SK-N-SH (cell line): ENCODE measurements at regions not wholly inside any gene's neighbourhood (a gene's known extent, or its start where the extent isn't known, plus 50 kb on each side); places are given as distances from the start of the nearest gene placed in this dataset.

Experiments
- CTCF ChIA-PET: fragments of 300-600, 350-600 bp; formaldehyde crosslinking; extraction: SDS; loops from one replicate; lab custom pipeline; 2021; lab: Yijun Ruan, JAX
- POLR2A ChIA-PET: fragments of 350-600 bp; sonication (Branson Sonifier 250); formaldehyde crosslinking; extraction: SDS; loops from one replicate; lab custom pipeline; 2020; ENCODE audit warnings: antibody characterized with exemption, inconsistent platforms; lab: Yijun Ruan, JAX
- DNase-seq: peaks from one replicate; pipeline ENCODE4 v3.0.0; 2012
- H2AFZ ChIP-seq: fragments of 200-600 bp; sonication (generic); 2 replicates; pipeline ENCODE4 v1.8.1; 2016; ENCODE audit warnings: antibody characterized with exemption, mild to moderate bottlenecking, low read depth
- H3F3A ChIP-seq: fragments of 200-600 bp; sonication (generic); replicated peaks from 2 replicates; pipeline ENCODE3; 2016; ENCODE audit warnings: antibody characterized with exemption, mild to moderate bottlenecking; ENCODE audit not compliant: insufficient read depth
- H3K27ac ChIP-seq, 2 experiments: fragments of 200-500 bp in 1 of 2; fragments of 200-600 bp in 1 of 2; sonication (Bioruptor generic) in 1 of 2; sonication (generic), shearing (Covaris generic) in 1 of 2; 2 replicates each; pipeline versions ENCODE4 v1.5.1 to v1.6.1; 2014 to 2016; ENCODE audit warnings: low read depth in 2 of 2, inconsistent platforms in 1 of 2, low read length in 1 of 2, mild to moderate bottlenecking in 1 of 2, mixed read lengths in 1 of 2
- H3K27me3 ChIP-seq: fragments of 200-600 bp; sonication (generic), shearing (Covaris generic); 2 replicates; pipeline ENCODE4 v1.6.1; 2016; ENCODE audit warnings: mixed run types; ENCODE audit not compliant: insufficient read depth
- H3K36me3 ChIP-seq, 2 experiments: fragments of 200-500 bp in 1 of 2; fragments of 200-600 bp in 1 of 2; sonication (Bioruptor generic) in 1 of 2; sonication (generic) in 1 of 2; replicated peaks in 1 of 2; 2 replicates each; pipeline versions ENCODE3 to v1.5.1; 2014 to 2016; ENCODE audit warnings: low read length in 1 of 2, mild to moderate bottlenecking in 1 of 2; ENCODE audit not compliant: insufficient read depth in 2 of 2, control insufficient read depth in 1 of 2
- H3K4me1 ChIP-seq, 2 experiments: fragments of 200-500 bp in 1 of 2; fragments of 200-600 bp in 1 of 2; sonication (Bioruptor generic) in 1 of 2; sonication (generic), shearing (Covaris generic) in 1 of 2; 2 replicates each; pipeline versions ENCODE4 v1.5.1 to v1.6.1; 2014 to 2016; ENCODE audit warnings: low read depth in 1 of 2, low read length in 1 of 2, mixed run types in 1 of 2; ENCODE audit not compliant: insufficient read depth in 2 of 2, control insufficient read depth in 1 of 2
- H3K4me2 ChIP-seq: fragments of 200-600 bp; sonication (generic), shearing (Covaris generic); 2 replicates; pipeline ENCODE4 v1.6.1; 2017; ENCODE audit warnings: mixed run types
- H3K4me3 ChIP-seq, 2 experiments: fragments of 200-500 bp in 1 of 2; fragments of 200-600 bp in 1 of 2; sonication (Bioruptor generic) in 1 of 2; sonication (generic), shearing (Covaris generic) in 1 of 2; 2 replicates each; pipeline versions ENCODE4 v1.5.1 to v1.8.1; 2014 to 2016; ENCODE audit warnings: low read depth in 2 of 2, inconsistent platforms in 1 of 2, low read length in 1 of 2, mild to moderate bottlenecking in 1 of 2, mixed read lengths in 1 of 2, moderate library complexity in 1 of 2
- H3K79me2 ChIP-seq: fragments of 200-600 bp; sonication (generic); 2 replicates; pipeline ENCODE4 v1.8.1; 2017; ENCODE audit warnings: mild to moderate bottlenecking; ENCODE audit not compliant: insufficient read depth
- H3K9ac ChIP-seq: fragments of 200-600 bp; sonication (generic); 2 replicates; pipeline ENCODE4 v1.6.1; 2017; ENCODE audit warnings: mixed run types
- H3K9me2 ChIP-seq: fragments of 200-600 bp; sonication (generic); 2 replicates; pipeline ENCODE4 v1.6.1; 2017; ENCODE audit warnings: mixed run types
- H3K9me3 ChIP-seq: fragments of 200-600 bp; sonication (generic); 2 replicates; pipeline ENCODE4 v1.6.1; 2017; ENCODE audit warnings: mixed run types, mild to moderate bottlenecking, moderate library complexity
- H4K20me1 ChIP-seq: fragments of 200-600 bp; sonication (generic); 2 replicates; pipeline ENCODE4 v1.6.1; 2017; ENCODE audit warnings: mild to moderate bottlenecking, mixed run types; ENCODE audit not compliant: insufficient read depth
- ELF1 ChIP-seq: IDR thresholded peaks from 2 replicates; pipeline ENCODE4 v1.4.0; 2012
- EZH2phosphoT487 ChIP-seq: fragments of 200-600 bp; sonication (generic); IDR thresholded peaks from 2 replicates; pipeline ENCODE4 v1.6.1; 2017; ENCODE audit warnings: low read depth, mixed run types, mild to moderate bottlenecking, antibody characterized with exemption, moderate library complexity, borderline replicate concordance
- MEF2A ChIP-seq: IDR thresholded peaks from 2 replicates; pipeline ENCODE4 v1.4.0; 2012; ENCODE audit warnings: low read depth, borderline replicate concordance
- MXI1 ChIP-seq: IDR thresholded peaks from 2 replicates; pipeline ENCODE4 v1.6.1; 2012; ENCODE audit warnings: mild to moderate bottlenecking, low read depth, low read length, improper control_type of control experiment
- RAD21 ChIP-seq: IDR thresholded peaks from 2 replicates; pipeline ENCODE4 v1.6.1; 2012; ENCODE audit warnings: mild to moderate bottlenecking, low read length
- RCOR1 ChIP-seq: fragments of 150-350 bp; IDR thresholded peaks from 2 replicates; pipeline ENCODE4 v1.6.1; 2017; ENCODE audit warnings: antibody characterized with exemption, low read length
- RFX5 ChIP-seq: IDR thresholded peaks from 2 replicates; pipeline ENCODE4 v1.6.1; 2012; ENCODE audit warnings: mild to moderate bottlenecking, improper control_type of control experiment, low read length
- SMC3 ChIP-seq: IDR thresholded peaks from 2 replicates; pipeline ENCODE4 v1.6.1; 2012; ENCODE audit warnings: low read depth, low read length, improper control_type of control experiment
- WGBS: methylation state at CpG from one replicate; pipeline ENCODE4 v1.1.6; 2017; ENCODE audit warnings: low lambda C conversion rate; 5-methylcytosine and 5-hydroxymethylcytosine counted together
- TF ChIP-seq, protein P1 (sequence below): IDR thresholded peaks from 2 replicates; pipeline ENCODE4 v1.6.1; 2012; ENCODE audit warnings: mild to moderate bottlenecking, low read depth, low read length, moderate library complexity
- TF ChIP-seq, protein P2 (sequence below): fragments of 200-600 bp; sonication (generic); IDR thresholded peaks from 2 replicates; pipeline ENCODE4 v1.6.1; 2017; ENCODE audit warnings: antibody characterized with exemption, mild to moderate bottlenecking, moderate library complexity
- TF ChIP-seq, protein P3 (sequence below): IDR thresholded peaks from 2 replicates; pipeline ENCODE4; 2012

DNA sequence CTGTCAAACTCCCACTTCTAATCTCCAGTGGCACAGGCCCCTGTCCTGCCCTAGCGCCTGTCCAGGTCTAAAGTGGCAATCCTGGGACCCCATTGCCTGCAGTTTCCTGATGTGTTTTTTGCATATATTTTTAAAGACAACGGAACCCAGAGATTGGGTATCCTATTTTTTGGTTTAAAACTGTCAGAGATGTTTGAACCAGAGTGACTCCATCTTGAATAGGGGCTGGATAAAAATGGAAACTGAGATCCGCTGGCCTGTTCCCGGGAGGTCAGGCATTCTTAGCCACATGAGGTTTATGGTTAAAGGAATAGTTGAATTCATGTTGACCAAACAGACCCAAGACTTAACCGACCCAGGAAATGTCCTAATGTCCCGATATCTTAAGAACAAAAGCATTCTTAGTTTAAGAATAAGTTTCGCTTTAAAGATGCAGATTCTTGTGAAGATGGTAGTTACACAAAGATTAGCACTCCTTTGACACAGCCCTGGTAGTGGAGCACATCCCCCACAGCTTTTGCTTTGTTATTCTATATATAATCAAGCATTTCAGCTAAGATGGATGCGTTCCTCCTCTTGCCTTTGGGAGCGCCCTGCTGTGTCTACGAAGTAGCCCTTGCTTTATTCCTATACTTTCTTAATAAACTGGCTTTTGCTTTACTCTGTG, 332.1 kb downstream of the UQCRFS1 start:
- no peaks in the 10 kb centered on the region for H3K4me1 ChIP-seq
- WGBS: 14% methylated on average over 10 of the region's 10 CpGs
- H3K9me2 ChIP-seq: no peaks in the 10 kb centered on the region
- H4K20me1 ChIP-seq: no peaks in the 10 kb centered on the region
- H3K36me3 ChIP-seq: no peaks in the 10 kb centered on the region
- no peak overlapping the region for H3K4me3 ChIP-seq
- no peak for TF ChIP-seq MEF2A
- TF ChIP-seq MXI1: no peak
- TF ChIP-seq SMC3: no peak
- TF ChIP-seq, protein P1, sequence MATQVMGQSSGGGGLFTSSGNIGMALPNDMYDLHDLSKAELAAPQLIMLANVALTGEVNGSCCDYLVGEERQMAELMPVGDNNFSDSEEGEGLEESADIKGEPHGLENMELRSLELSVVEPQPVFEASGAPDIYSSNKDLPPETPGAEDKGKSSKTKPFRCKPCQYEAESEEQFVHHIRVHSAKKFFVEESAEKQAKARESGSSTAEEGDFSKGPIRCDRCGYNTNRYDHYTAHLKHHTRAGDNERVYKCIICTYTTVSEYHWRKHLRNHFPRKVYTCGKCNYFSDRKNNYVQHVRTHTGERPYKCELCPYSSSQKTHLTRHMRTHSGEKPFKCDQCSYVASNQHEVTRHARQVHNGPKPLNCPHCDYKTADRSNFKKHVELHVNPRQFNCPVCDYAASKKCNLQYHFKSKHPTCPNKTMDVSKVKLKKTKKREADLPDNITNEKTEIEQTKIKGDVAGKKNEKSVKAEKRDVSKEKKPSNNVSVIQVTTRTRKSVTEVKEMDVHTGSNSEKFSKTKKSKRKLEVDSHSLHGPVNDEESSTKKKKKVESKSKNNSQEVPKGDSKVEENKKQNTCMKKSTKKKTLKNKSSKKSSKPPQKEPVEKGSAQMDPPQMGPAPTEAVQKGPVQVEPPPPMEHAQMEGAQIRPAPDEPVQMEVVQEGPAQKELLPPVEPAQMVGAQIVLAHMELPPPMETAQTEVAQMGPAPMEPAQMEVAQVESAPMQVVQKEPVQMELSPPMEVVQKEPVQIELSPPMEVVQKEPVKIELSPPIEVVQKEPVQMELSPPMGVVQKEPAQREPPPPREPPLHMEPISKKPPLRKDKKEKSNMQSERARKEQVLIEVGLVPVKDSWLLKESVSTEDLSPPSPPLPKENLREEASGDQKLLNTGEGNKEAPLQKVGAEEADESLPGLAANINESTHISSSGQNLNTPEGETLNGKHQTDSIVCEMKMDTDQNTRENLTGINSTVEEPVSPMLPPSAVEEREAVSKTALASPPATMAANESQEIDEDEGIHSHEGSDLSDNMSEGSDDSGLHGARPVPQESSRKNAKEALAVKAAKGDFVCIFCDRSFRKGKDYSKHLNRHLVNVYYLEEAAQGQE: no peak
- no peak for TF ChIP-seq EZH2phosphoT487
- no peak overlapping the region for H3K4me2 ChIP-seq
- H3K27ac ChIP-seq: no peak overlapping the region
- DNase-seq: no peak
- H3K9me3 ChIP-seq: no peaks in the 10 kb centered on the region
- peak overlapping the region; percentile 33; the same call in 1 of the 2 replicates for H2AFZ ChIP-seq
- no peaks in the 10 kb centered on the region for H3K79me2 ChIP-seq
- no peak overlapping the region for H3K9ac ChIP-seq
- ChIA-PET POLR2A (no interaction called here), CTCF (no interaction called here)
- H3F3A ChIP-seq: no peaks in the 10 kb centered on the region
- H3K27me3 ChIP-seq: peaks cover 17% of the 10 kb centered on the region; the same call in 1 of the 2 replicates

DNA sequence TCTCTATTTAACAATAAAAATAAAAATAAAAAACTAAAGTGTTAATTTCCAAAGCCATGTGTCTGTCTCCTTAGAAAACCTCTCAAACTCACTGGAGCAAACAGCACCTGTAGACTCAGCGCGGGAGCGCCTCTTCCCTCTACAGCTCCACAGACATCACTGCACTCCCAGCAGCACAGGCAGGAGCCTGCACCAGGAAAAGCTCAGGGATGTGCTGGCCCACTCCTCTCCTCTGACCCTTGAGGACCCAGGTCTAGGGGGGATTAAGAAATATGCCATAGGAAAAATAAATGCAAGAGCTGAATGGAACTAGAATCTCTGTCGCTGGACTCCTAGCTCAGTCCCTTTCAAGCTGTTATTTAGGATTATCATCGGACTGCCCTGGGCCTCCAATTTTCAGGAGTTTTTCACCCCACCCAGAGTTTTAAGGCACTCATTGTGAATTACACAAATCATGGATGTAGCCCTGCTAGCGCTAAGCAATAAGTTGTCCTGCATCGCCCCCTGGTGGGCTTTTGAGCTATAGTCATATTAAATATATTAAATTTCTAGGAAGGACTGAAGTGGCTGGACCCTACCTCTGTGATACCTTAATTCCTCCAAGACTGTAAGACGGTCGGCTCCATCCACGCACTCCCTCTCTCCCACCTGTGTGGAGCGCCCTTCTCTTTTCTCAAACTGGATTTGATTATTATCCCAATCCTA, 333.9 kb downstream of the UQCRFS1 start:
- Histone ChIP-seq H3K27me3 (peaks cover 35% of the 10 kb centered on the region; the same call in 1 of the 2 replicates), H3K79me2 (no peaks in the 10 kb centered on the region), H3K4me1 (no peaks in the 10 kb centered on the region), H3K4me3 (no peak overlapping the region; a peak in 1 of 4 replicates), H3K27ac (no peak overlapping the region), H3K9me3 (no peaks in the 10 kb centered on the region), H2AFZ (no peak overlapping the region), H3K36me3 (no peaks in the 10 kb centered on the region), H3F3A (no peaks in the 10 kb centered on the region), H3K9me2 (no peaks in the 10 kb centered on the region), H4K20me1 (no peaks in the 10 kb centered on the region), H3K9ac (no peak overlapping the region), H3K4me2 (no peak overlapping the region)
- ChIA-PET CTCF (interaction anchor here (0.6 to 3.9 kb wide), 36 partner anchors 9 to 905 kb away, joined by 3 to 25 read pairs (median 4); no protein-coding TSS in a partner anchor), POLR2A (no interaction called here)
- WGBS: 19% methylated on average over 11 of the region's 11 CpGs
- no peak for TF ChIP-seq ELF1
- TF ChIP-seq SMC3: peak; percentile 58
- TF ChIP-seq, protein P2, sequence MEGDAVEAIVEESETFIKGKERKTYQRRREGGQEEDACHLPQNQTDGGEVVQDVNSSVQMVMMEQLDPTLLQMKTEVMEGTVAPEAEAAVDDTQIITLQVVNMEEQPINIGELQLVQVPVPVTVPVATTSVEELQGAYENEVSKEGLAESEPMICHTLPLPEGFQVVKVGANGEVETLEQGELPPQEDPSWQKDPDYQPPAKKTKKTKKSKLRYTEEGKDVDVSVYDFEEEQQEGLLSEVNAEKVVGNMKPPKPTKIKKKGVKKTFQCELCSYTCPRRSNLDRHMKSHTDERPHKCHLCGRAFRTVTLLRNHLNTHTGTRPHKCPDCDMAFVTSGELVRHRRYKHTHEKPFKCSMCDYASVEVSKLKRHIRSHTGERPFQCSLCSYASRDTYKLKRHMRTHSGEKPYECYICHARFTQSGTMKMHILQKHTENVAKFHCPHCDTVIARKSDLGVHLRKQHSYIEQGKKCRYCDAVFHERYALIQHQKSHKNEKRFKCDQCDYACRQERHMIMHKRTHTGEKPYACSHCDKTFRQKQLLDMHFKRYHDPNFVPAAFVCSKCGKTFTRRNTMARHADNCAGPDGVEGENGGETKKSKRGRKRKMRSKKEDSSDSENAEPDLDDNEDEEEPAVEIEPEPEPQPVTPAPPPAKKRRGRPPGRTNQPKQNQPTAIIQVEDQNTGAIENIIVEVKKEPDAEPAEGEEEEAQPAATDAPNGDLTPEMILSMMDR: peak; percentile 79
- peak; percentile 85 for TF ChIP-seq RAD21
- TF ChIP-seq RFX5: no peak
- no peak for TF ChIP-seq RCOR1
- TF ChIP-seq, protein P3, sequence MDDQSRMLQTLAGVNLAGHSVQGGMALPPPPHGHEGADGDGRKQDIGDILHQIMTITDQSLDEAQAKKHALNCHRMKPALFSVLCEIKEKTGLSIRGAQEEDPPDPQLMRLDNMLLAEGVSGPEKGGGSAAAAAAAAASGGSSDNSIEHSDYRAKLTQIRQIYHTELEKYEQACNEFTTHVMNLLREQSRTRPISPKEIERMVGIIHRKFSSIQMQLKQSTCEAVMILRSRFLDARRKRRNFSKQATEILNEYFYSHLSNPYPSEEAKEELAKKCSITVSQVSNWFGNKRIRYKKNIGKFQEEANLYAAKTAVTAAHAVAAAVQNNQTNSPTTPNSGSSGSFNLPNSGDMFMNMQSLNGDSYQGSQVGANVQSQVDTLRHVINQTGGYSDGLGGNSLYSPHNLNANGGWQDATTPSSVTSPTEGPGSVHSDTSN: no peak
- peak; percentile 62 for DNase-seq
